ENCODE measurements at regions not wholly inside any gene's neighbourhood (a gene's known extent, or its start where the extent isn't known, plus 50 kb on each side); places are given as distances from the start of the nearest gene placed in this dataset.

DNA sequence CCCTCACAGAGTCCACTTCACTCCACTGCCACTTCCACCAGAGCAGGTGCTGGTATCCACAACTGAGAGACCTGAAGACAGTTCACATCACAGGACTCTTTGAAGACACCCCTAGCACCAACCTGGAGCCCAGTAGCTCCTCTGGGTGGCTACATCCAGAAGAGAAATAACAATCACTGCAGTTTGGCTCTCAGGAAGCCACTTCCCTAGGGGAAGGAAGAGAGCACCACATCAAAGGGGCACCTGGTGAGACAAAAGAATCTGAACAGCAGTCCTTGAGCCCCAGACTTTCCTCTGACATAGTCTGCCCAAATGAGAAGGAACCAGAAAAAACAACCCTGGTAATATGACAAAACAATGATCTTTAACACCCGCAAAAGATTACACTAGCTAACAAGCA lies 113.2 kb downstream of the TENT5C start:
- TF ChIP-seq POLR2A (IDR thresholded peaks at IDR 0.05): no peak
- TF ChIP-seq, protein P1, sequence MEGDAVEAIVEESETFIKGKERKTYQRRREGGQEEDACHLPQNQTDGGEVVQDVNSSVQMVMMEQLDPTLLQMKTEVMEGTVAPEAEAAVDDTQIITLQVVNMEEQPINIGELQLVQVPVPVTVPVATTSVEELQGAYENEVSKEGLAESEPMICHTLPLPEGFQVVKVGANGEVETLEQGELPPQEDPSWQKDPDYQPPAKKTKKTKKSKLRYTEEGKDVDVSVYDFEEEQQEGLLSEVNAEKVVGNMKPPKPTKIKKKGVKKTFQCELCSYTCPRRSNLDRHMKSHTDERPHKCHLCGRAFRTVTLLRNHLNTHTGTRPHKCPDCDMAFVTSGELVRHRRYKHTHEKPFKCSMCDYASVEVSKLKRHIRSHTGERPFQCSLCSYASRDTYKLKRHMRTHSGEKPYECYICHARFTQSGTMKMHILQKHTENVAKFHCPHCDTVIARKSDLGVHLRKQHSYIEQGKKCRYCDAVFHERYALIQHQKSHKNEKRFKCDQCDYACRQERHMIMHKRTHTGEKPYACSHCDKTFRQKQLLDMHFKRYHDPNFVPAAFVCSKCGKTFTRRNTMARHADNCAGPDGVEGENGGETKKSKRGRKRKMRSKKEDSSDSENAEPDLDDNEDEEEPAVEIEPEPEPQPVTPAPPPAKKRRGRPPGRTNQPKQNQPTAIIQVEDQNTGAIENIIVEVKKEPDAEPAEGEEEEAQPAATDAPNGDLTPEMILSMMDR (IDR thresholded peaks at IDR 0.05): no peak
